IPS-15b (cell line): ENCODE measurements at regions not wholly inside any gene's neighbourhood (a gene's known extent, or its start where the extent isn't known, plus 50 kb on each side); places are given as distances from the start of the nearest gene placed in this dataset.

ENCODE experiments used
- H3K27me3 ChIP-seq: one replicate; pipeline ENCODE4 v1.6.1; 2013; ENCODE audit warnings: low read length; ENCODE audit not compliant: control insufficient read depth, insufficient read depth
- H3K36me3 ChIP-seq: one replicate; pipeline ENCODE4 v1.6.1; 2013; ENCODE audit warnings: low read length; ENCODE audit not compliant: control insufficient read depth, insufficient read depth
- H3K4me1 ChIP-seq: one replicate; pipeline ENCODE4 v1.6.1; 2013; ENCODE audit warnings: mild to moderate bottlenecking, low read length; ENCODE audit not compliant: control insufficient read depth, insufficient read depth
- H3K4me3 ChIP-seq: one replicate; pipeline ENCODE4 v1.5.1; 2013; ENCODE audit warnings: low read depth, low read length
- H3K9ac ChIP-seq: one replicate; pipeline ENCODE4 v1.6.1; 2013; ENCODE audit warnings: low read depth, mild to moderate bottlenecking, low read length
- H3K9me3 ChIP-seq: one replicate; pipeline ENCODE4 v1.6.1; 2013; ENCODE audit warnings: mild to moderate bottlenecking, low read length; ENCODE audit not compliant: control insufficient read depth, insufficient read depth

DNA sequence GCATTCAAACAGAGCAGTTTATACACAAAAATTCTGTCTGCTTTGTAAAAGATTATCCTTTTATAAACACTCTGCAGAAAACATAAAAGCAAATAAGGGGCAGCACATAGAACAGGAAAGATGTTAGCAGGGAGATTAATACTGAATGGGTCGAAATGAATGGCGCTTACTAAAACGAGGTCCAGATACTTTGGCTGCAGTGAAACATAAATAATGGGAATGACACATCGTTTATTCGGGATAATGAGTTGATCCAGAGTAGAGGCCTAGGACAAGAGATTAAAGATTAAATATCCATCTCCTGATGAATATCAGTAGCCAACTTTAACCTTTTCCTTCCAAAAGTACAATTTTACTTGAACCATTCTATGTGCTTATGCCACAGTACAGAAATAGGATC, 54.4 kb upstream of the PROX1 start:
- Histone ChIP-seq H3K4me3 (no peak overlapping the region), H3K27me3 (no peaks in the 10 kb centered on the region), H3K9ac (no peak overlapping the region), H3K4me1 (no peaks in the 10 kb centered on the region), H3K36me3 (no peaks in the 10 kb centered on the region), H3K9me3 (no peaks in the 10 kb centered on the region)

DNA sequence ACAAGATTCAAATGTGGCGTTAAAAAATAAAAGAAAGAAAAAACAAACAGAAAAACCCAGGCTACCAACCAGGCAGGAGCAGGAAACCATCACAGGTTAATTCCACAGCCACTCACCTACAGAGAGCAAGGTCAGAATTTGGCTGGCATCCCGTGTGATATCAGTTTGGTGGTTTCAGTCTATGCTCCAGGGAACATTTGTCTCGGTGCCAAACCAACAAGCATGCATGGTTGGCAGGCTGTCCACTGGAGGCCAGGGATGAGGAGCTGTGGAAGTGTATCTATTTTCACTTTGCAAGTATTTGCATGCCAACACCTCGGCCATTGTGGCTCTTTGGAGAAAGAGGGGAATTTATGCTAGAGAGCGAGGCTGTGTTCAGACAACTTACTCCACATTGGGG, 53.1 kb upstream of the PROX1 start:
- no peaks in the 10 kb centered on the region for H3K27me3 ChIP-seq
- H3K9me3 ChIP-seq = no peaks in the 10 kb centered on the region
- no peaks in the 10 kb centered on the region for H3K36me3 ChIP-seq
- no peak overlapping the region for H3K4me3 ChIP-seq
- H3K9ac ChIP-seq = no peak overlapping the region
- no peaks in the 10 kb centered on the region for H3K4me1 ChIP-seq

DNA sequence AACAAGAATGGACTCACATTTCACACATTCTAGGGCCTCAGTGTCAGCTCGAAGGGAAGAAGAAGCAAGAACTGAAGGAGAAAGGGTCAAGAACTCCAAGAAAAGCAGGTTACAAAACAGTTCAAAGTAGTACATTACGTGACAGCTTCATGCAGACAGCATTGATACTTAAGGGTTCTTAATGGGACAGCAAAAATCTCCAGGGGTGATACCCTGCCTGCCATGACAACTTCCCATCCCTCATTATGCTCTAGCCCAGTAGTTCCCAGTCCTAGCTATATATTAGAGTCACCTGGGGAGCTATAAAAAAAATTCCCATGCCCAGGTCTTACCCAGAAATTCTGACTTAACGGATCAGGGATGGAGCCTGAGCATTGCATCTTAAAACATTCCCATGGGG, 51.2 kb upstream of the PROX1 start:
- no peaks in the 10 kb centered on the region for H3K36me3 ChIP-seq
- no peak overlapping the region for H3K4me3 ChIP-seq
- H3K27me3 ChIP-seq = no peaks in the 10 kb centered on the region
- no peaks in the 10 kb centered on the region for H3K9me3 ChIP-seq
- no peaks in the 10 kb centered on the region for H3K4me1 ChIP-seq
- no peak overlapping the region for H3K9ac ChIP-seq
